ENCODE measurements at regions not wholly inside any gene's neighbourhood (a gene's known extent, or its start where the extent isn't known, plus 50 kb on each side); places are given as distances from the start of the nearest gene placed in this dataset.

GRCh38 chr4:31362756-31363155, 642.6 kb downstream of the PCDH7 start:
- DNase-seq (no peak), FAIRE-seq (no peak)
- no peaks in the 10 kb centered on the region for H3K27me3 ChIP-seq (ENCODE audit: control insufficient read depth in 3 of 3, insufficient read depth in 3 of 3, low read length in 3 of 3)
- H3K4me3 ChIP-seq (ENCODE audit: low read depth in 1 of 3, low read length in 3 of 3) = no peak overlapping the region
- no peaks in the 10 kb centered on the region for H3K9me3 ChIP-seq (ENCODE audit: control insufficient read depth in 2 of 2, insufficient read depth in 1 of 2, low read depth in 1 of 2, low read length in 1 of 2)
- no peaks in the 10 kb centered on the region for H3K36me3 ChIP-seq (ENCODE audit: control insufficient read depth in 3 of 3, insufficient read depth in 2 of 3, low read depth in 1 of 3, low read length in 3 of 3)
- no peak overlapping the region for H3K27ac ChIP-seq (ENCODE audit: low read depth in 1 of 3, low read length in 2 of 3)
- WGBS, 3 donors = 91 to 92% (median 92%) methylated on average over 4 of the region's 4 CpGs
- H3K4me1 ChIP-seq (ENCODE audit: control insufficient read depth in 3 of 3, insufficient read depth in 2 of 3, low read depth in 1 of 3, low read length in 2 of 3) = no peaks in the 10 kb centered on the region

GRCh38 chr4:31365006-31365690, 645.0 kb downstream of the PCDH7 start:
- H3K27ac ChIP-seq (ENCODE audit: low read depth in 1 of 3, low read length in 2 of 3) = no peak overlapping the region
- 72 to 84% (median 81%) methylated on average over 6 of the region's 6 CpGs for WGBS, 3 donors
- no peak for DNase-seq

GRCh38 chr4:31366041-31366440, 645.9 kb downstream of the PCDH7 start:
- no peaks in the 10 kb centered on the region for H3K4me1 ChIP-seq (ENCODE audit: control insufficient read depth in 3 of 3, insufficient read depth in 2 of 3, low read depth in 1 of 3, low read length in 2 of 3)
- H3K9me3 ChIP-seq (ENCODE audit: control insufficient read depth in 2 of 2, insufficient read depth in 1 of 2, low read depth in 1 of 2, low read length in 1 of 2) = no peaks in the 10 kb centered on the region
- 47 to 57% (median 50%) methylated on average over 1 of the region's 1 CpG for WGBS, 3 donors
- no peak overlapping the region for H3K4me3 ChIP-seq (ENCODE audit: low read depth in 1 of 3, low read length in 3 of 3)
- no peak overlapping the region for H3K27ac ChIP-seq (ENCODE audit: low read depth in 1 of 3, low read length in 2 of 3)
- H3K36me3 ChIP-seq (ENCODE audit: control insufficient read depth in 3 of 3, insufficient read depth in 2 of 3, low read depth in 1 of 3, low read length in 3 of 3) = no peaks in the 10 kb centered on the region
- no peak for FAIRE-seq
- no peaks in the 10 kb centered on the region for H3K27me3 ChIP-seq (ENCODE audit: control insufficient read depth in 3 of 3, insufficient read depth in 3 of 3, low read length in 3 of 3)
- no peak for DNase-seq

More at GRCh38 chr4:31365006-31365690, 645.0 kb downstream of the PCDH7 start:
- no peak for FAIRE-seq
- Histone ChIP-seq H3K4me1 (ENCODE audit: control insufficient read depth in 3 of 3, insufficient read depth in 2 of 3, low read depth in 1 of 3, low read length in 2 of 3) (no peaks in the 10 kb centered on the region), H3K9me3 (ENCODE audit: control insufficient read depth in 2 of 2, insufficient read depth in 1 of 2, low read depth in 1 of 2, low read length in 1 of 2) (no peaks in the 10 kb centered on the region), H3K36me3 (ENCODE audit: control insufficient read depth in 3 of 3, insufficient read depth in 2 of 3, low read depth in 1 of 3, low read length in 3 of 3) (no peaks in the 10 kb centered on the region), H3K27me3 (ENCODE audit: control insufficient read depth in 3 of 3, insufficient read depth in 3 of 3, low read length in 3 of 3) (no peaks in the 10 kb centered on the region), H3K4me3 (ENCODE audit: low read depth in 1 of 3, low read length in 3 of 3) (no peak overlapping the region)

GRCh38 chr4:31370866-31371465, 650.8 kb downstream of the PCDH7 start:
- no peak overlapping the region for H3K27ac ChIP-seq (ENCODE audit: low read depth in 1 of 3, low read length in 2 of 3)
- FAIRE-seq = no peak
- no peaks in the 10 kb centered on the region for H3K36me3 ChIP-seq (ENCODE audit: control insufficient read depth in 3 of 3, insufficient read depth in 2 of 3, low read depth in 1 of 3, low read length in 3 of 3)
- H3K4me3 ChIP-seq (ENCODE audit: low read depth in 1 of 3, low read length in 3 of 3) = no peak overlapping the region
- H3K9me3 ChIP-seq (ENCODE audit: control insufficient read depth in 2 of 2, insufficient read depth in 1 of 2, low read depth in 1 of 2, low read length in 1 of 2) = no peaks in the 10 kb centered on the region
- WGBS, 3 donors = 62 to 66% (median 63%) methylated on average over 3 of the region's 3 CpGs
- peak; percentile 48 to 52 for DNase-seq
- H3K27me3 ChIP-seq (ENCODE audit: control insufficient read depth in 3 of 3, insufficient read depth in 3 of 3, low read length in 3 of 3) = no peaks in the 10 kb centered on the region
- H3K4me1 ChIP-seq (ENCODE audit: control insufficient read depth in 3 of 3, insufficient read depth in 2 of 3, low read depth in 1 of 3, low read length in 2 of 3) = no peaks in the 10 kb centered on the region

GRCh38 chr4:31374256-31374960, 654.2 kb downstream of the PCDH7 start:
- Histone ChIP-seq H3K36me3 (ENCODE audit: control insufficient read depth in 3 of 3, insufficient read depth in 2 of 3, low read depth in 1 of 3, low read length in 3 of 3) (no peaks in the 10 kb centered on the region), H3K4me3 (ENCODE audit: low read depth in 1 of 3, low read length in 3 of 3) (no peak overlapping the region), H3K4me1 (ENCODE audit: control insufficient read depth in 3 of 3, insufficient read depth in 2 of 3, low read depth in 1 of 3, low read length in 2 of 3) (no peaks in the 10 kb centered on the region), H3K27ac (ENCODE audit: low read depth in 1 of 3, low read length in 2 of 3) (no peak overlapping the region), H3K27me3 (ENCODE audit: control insufficient read depth in 3 of 3, insufficient read depth in 3 of 3, low read length in 3 of 3) (no peaks in the 10 kb centered on the region), H3K9me3 (ENCODE audit: control insufficient read depth in 2 of 2, insufficient read depth in 1 of 2, low read depth in 1 of 2, low read length in 1 of 2) (no peaks in the 10 kb centered on the region)
- no peak for DNase-seq
- 75 to 86% (median 86%) methylated on average over 3 of the region's 3 CpGs for WGBS, 3 donors
- no peak for FAIRE-seq

- 54 to 75% (median 74%) methylated on average over 5 of the region's 5 CpGs for WGBS, 3 donors
- Histone ChIP-seq H3K36me3 (ENCODE audit: control insufficient read depth in 3 of 3, insufficient read depth in 2 of 3, low read depth in 1 of 3, low read length in 3 of 3) (no peaks in the 10 kb centered on the region), H3K4me1 (ENCODE audit: control insufficient read depth in 3 of 3, insufficient read depth in 2 of 3, low read depth in 1 of 3, low read length in 2 of 3) (no peaks in the 10 kb centered on the region), H3K27me3 (ENCODE audit: control insufficient read depth in 3 of 3, insufficient read depth in 3 of 3, low read length in 3 of 3) (no peaks in the 10 kb centered on the region), H3K27ac (ENCODE audit: low read depth in 1 of 3, low read length in 2 of 3) (no peak overlapping the region), H3K9me3 (ENCODE audit: control insufficient read depth in 2 of 2, insufficient read depth in 1 of 2, low read depth in 1 of 2, low read length in 1 of 2) (no peaks in the 10 kb centered on the region), H3K4me3 (ENCODE audit: low read depth in 1 of 3, low read length in 3 of 3) (no peak overlapping the region)
- no peak for DNase-seq
- FAIRE-seq = no peak
These were observed 655.8 kb downstream of the PCDH7 start for GRCh38 chr4:31375936-31376335.

- H3K27me3 ChIP-seq (ENCODE audit: control insufficient read depth in 3 of 3, insufficient read depth in 3 of 3, low read length in 3 of 3) = no peaks in the 10 kb centered on the region
- DNase-seq (no peak), FAIRE-seq (no peak)
- H3K36me3 ChIP-seq (ENCODE audit: control insufficient read depth in 3 of 3, insufficient read depth in 2 of 3, low read depth in 1 of 3, low read length in 3 of 3) = no peaks in the 10 kb centered on the region
- H3K9me3 ChIP-seq (ENCODE audit: control insufficient read depth in 2 of 2, insufficient read depth in 1 of 2, low read depth in 1 of 2, low read length in 1 of 2) = no peaks in the 10 kb centered on the region
- H3K4me3 ChIP-seq (ENCODE audit: low read depth in 1 of 3, low read length in 3 of 3) = no peak overlapping the region
- WGBS, 3 donors = 86 to 89% (median 88%) methylated on average over 2 of the region's 2 CpGs
- H3K27ac ChIP-seq (ENCODE audit: low read depth in 1 of 3, low read length in 2 of 3) = no peak overlapping the region
- H3K4me1 ChIP-seq (ENCODE audit: control insufficient read depth in 3 of 3, insufficient read depth in 2 of 3, low read depth in 1 of 3, low read length in 2 of 3) = no peaks in the 10 kb centered on the region
These were observed 659.2 kb downstream of the PCDH7 start for GRCh38 chr4:31379364-31379763.

- WGBS, 3 donors = 86 to 97% (median 91%) methylated on average over 2 of the region's 2 CpGs
- Histone ChIP-seq H3K36me3 (ENCODE audit: control insufficient read depth in 3 of 3, insufficient read depth in 2 of 3, low read depth in 1 of 3, low read length in 3 of 3) (no peaks in the 10 kb centered on the region), H3K27ac (ENCODE audit: low read depth in 1 of 3, low read length in 2 of 3) (no peak overlapping the region), H3K27me3 (ENCODE audit: control insufficient read depth in 3 of 3, insufficient read depth in 3 of 3, low read length in 3 of 3) (no peaks in the 10 kb centered on the region), H3K4me3 (ENCODE audit: low read depth in 1 of 3, low read length in 3 of 3) (no peak overlapping the region), H3K4me1 (ENCODE audit: control insufficient read depth in 3 of 3, insufficient read depth in 2 of 3, low read depth in 1 of 3, low read length in 2 of 3) (no peaks in the 10 kb centered on the region), H3K9me3 (ENCODE audit: control insufficient read depth in 2 of 2, insufficient read depth in 1 of 2, low read depth in 1 of 2, low read length in 1 of 2) (no peaks in the 10 kb centered on the region)
- FAIRE-seq (no peak), DNase-seq (no peak)
These were observed 663.6 kb downstream of the PCDH7 start for GRCh38 chr4:31383767-31384166.

Measured in small intestine (tissue), 7 donors.